ENCODE measurements at regions not wholly inside any gene's neighbourhood (a gene's known extent, or its start where the extent isn't known, plus 50 kb on each side); places are given as distances from the start of the nearest gene placed in this dataset.
"Not testable (repeated sequence)": the region's sequence is repeated elsewhere in the genome, so short reads cannot be mapped to it uniquely, and the experiment has no call there.

- no peak for FAIRE-seq
- no peak for DNase-seq (ENCODE audit: low spot score)
Observed at GRCh38 chr4:32879913-32880312, 2159.7 kb downstream of the PCDH7 start.

DNA sequence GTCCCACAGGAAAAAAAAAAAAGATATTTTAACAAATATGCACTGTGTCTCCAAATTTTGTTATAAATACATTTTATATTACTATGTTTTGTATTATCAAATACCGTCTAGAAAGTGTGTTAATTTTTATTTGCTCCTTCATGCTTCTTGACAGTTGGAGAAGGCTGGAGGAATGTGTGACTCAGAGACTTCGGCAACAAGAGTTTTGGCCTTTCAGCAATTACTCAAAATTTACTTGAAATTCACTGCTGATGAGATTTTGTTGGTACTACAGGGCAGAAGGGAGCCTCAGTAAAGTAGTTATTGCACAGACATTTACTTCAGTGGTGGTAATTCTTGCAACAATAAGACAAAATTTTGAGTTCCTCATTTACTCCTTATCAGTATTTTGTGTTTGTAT lies 2164.0 kb downstream of the PCDH7 start:
- no peak for FAIRE-seq
- DNase-seq (ENCODE audit: low spot score), result peak; percentile 8

GRCh38 chr4:32890398-32890797 lies 2170.2 kb downstream of the PCDH7 start:
- DNase-seq (ENCODE audit: low spot score) (no peak), FAIRE-seq (no peak)

- DNase-seq (ENCODE audit: low spot score) (no peak), FAIRE-seq (no peak)
Observed at GRCh38 chr4:32909053-32909452, 2188.9 kb downstream of the PCDH7 start.

GRCh38 chr4:32909736-32910135 lies 2189.6 kb downstream of the PCDH7 start:
- no peak for FAIRE-seq
- no peak for DNase-seq (ENCODE audit: low spot score)

DNA sequence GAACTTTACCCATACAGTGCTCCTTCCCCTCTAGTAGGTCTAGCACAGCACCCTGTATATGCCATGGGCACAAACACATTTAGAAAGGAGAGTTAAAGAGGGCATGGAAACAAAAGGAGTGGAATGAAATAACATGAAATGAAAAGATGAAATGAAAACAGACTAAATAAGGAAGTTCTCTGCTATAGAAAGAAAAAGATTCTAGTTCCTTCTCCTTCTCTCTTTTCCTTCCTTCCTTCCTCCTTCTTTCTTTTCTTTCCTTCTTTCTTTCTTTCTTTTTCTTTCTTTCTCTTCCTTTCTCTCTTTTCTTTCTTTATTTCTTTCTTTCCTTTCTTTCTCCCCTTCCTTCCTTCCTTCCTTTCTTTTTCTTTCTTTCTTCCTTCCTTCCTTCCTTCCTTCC lies 2197.4 kb downstream of the PCDH7 start:
- DNase-seq (ENCODE audit: low spot score) (no peak), FAIRE-seq (no peak)

DNA sequence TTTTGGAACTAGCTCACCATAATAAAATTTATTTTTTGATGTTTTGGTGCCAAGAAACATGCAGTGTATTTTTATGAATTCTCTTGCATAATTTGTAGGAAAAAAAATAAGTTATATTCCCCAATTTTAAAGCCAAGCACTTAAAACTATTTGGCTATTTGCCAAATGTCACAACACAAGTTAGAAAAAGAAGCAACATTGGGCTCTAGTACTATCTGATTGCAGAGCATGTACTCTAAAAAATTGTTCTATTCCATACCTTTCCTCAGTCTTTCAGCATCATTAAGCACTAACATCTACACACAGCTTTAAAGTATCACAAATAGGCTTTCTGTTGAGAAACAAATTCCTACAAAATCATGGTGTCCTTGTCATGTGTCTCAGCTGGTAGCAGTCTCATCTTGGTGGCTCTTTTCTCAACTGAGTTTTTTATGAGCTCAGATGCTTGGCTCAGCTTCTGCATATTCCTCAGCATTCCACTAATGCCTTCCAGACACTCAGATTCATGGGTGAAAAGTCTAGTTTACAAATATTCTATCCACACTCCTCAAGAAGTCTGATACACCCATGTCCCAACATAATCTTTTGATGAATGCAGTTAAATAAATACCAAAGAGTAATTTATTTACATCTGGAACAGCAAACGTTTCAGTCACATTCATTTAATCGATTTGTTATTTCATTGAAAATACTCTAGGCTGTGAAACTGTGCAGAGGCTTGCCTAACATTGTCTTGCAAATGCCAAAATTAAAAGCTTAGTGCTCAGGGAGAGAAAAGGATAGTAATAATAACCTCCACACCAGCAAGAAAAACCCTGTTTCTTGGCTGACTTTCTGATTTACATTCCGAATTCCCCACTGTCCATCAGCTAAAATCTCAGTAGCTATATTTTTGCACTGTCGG lies 2209.9 kb downstream of the PCDH7 start:
- no peak for FAIRE-seq
- no peak for DNase-seq (ENCODE audit: low spot score)

- no peak for FAIRE-seq
Observed at GRCh38 chr4:32930700-32931099, 2210.5 kb downstream of the PCDH7 start.

GRCh38 chr4:32931475-32931874 lies 2211.3 kb downstream of the PCDH7 start:
- DNase-seq (ENCODE audit: low spot score) (no peak), FAIRE-seq (no peak)

More at GRCh38 chr4:32930700-32931099, 2210.5 kb downstream of the PCDH7 start:
- DNase-seq (ENCODE audit: low spot score), result no peak

DNA sequence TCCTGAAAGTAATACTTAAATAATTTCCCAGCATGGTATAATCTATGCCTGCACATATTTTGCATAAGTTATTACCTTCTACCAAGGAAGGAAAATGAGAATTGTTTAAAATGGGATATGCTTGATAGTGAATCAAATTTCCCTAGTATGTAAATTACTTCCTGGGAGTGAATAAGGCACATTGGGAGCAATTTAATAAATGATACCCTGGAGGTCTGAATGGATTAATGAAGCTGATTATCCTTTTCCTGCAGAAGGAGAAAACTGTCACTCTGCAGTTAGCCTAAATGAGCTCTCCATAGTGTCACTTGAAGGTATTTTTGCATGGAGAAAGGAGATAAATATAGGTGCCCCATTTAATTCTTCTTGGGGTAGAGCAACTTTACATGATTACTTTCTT lies 2212.0 kb downstream of the PCDH7 start:
- DNase-seq (ENCODE audit: low spot score), result no peak
- no peak for FAIRE-seq

GRCh38 chr4:32939222-32939621 lies 2219.1 kb downstream of the PCDH7 start:
- not testable (repeated sequence) for DNase-seq (ENCODE audit: low spot score); FAIRE-seq

- no peak for FAIRE-seq
- DNase-seq (ENCODE audit: low spot score), result no peak
Observed at GRCh38 chr4:32950866-32951265, 2230.7 kb downstream of the PCDH7 start.

- DNase-seq (ENCODE audit: low spot score) (no peak), FAIRE-seq (no peak)
Observed at GRCh38 chr4:32958586-32958985, 2238.4 kb downstream of the PCDH7 start.

GRCh38 chr4:32962100-32962499 lies 2241.9 kb downstream of the PCDH7 start:
- FAIRE-seq (no peak), DNase-seq (ENCODE audit: low spot score) (no peak)

GRCh38 chr4:32985256-32985655 lies 2265.1 kb downstream of the PCDH7 start:
- FAIRE-seq (no peak), DNase-seq (ENCODE audit: low spot score) (peak; percentile 22)

- DNase-seq (ENCODE audit: low spot score) (no peak), FAIRE-seq (no peak)
Observed at GRCh38 chr4:32986236-32986635, 2266.1 kb downstream of the PCDH7 start.

- FAIRE-seq (no peak), DNase-seq (ENCODE audit: low spot score) (no peak)
Observed at GRCh38 chr4:32987111-32987510, 2266.9 kb downstream of the PCDH7 start.

DNA sequence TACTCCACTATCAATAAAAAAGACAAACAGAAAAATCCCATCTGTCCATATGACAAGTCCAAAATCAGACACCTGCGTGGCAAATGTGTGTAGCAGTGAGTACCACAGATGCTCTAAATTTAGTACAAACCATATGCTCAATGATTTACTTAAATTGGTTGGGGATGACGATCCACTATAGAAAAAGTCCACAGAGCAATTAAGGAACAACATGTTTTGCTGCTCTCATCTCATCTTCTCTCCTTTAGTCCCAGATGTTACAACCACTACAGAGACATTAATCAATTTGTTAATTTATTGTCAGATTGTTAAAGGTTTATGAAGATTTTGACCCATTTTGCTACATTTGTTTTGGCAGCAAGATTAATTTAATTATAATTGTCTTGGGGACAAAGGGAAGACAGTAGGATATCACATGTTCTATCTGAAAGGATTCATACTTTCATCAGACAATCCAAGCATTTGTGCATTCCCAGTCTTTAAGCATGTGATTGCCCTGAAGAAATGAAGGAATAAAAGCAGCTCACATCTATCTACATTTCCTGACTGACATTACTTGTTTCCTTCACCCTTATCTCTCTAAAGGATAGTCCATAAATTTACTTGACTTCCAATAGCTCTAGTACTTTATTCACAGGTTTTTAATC lies 2268.1 kb downstream of the PCDH7 start:
- FAIRE-seq (no peak), DNase-seq (ENCODE audit: low spot score) (no peak)

- DNase-seq (ENCODE audit: low spot score), result no peak
- no peak for FAIRE-seq
Observed at GRCh38 chr4:32991663-32992062, 2271.5 kb downstream of the PCDH7 start.

GRCh38 chr4:32994981-32995881 lies 2275.1 kb downstream of the PCDH7 start:
- DNase-seq (ENCODE audit: low spot score), result no peak
- FAIRE-seq, result no peak

GRCh38 chr4:33013282-33013681 lies 2293.1 kb downstream of the PCDH7 start:
- FAIRE-seq (no peak), DNase-seq (ENCODE audit: low spot score) (no peak)

GRCh38 chr4:33025236-33025635 lies 2305.1 kb downstream of the PCDH7 start:
- FAIRE-seq, result no peak
- DNase-seq (ENCODE audit: low spot score), result no peak
